C4-2B (cell line): ENCODE measurements at regions not wholly inside any gene's neighbourhood (a gene's known extent, or its start where the extent isn't known, plus 50 kb on each side); places are given as distances from the start of the nearest gene placed in this dataset.

Experiments used
- CTCF ChIP-seq: fragments of 450-650 bp; conservative IDR thresholded peaks from 2 replicates; pipeline ENCODE4 v1.5.1; 2017; ENCODE audit warnings: mild to moderate bottlenecking
- ZFX ChIP-seq: fragments of 450-650 bp; IDR thresholded peaks from 2 replicates; pipeline ENCODE4 v1.6.1; 2017

GRCh38 chr18:77708826-77709506 is 459.3 kb downstream of the GALR1 start:
- no peak for TF ChIP-seq CTCF
- TF ChIP-seq ZFX: no peak
